GM19043 (cell line): ENCODE measurements at regions not wholly inside any gene's neighbourhood (a gene's known extent, or its start where the extent isn't known, plus 50 kb on each side); places are given as distances from the start of the nearest gene placed in this dataset.
"Not testable (repeated sequence)": the region's sequence is repeated elsewhere in the genome, so short reads cannot be mapped to it uniquely, and the experiment has no call there.

Experiments
- ATAC-seq: cut with Tn5 transposase; IDR thresholded peaks from one replicate; pipeline ENCODE4 v1.9.1; 2021; ENCODE audit warnings: low read depth; ENCODE audit not compliant: unreplicated experiment

DNA sequence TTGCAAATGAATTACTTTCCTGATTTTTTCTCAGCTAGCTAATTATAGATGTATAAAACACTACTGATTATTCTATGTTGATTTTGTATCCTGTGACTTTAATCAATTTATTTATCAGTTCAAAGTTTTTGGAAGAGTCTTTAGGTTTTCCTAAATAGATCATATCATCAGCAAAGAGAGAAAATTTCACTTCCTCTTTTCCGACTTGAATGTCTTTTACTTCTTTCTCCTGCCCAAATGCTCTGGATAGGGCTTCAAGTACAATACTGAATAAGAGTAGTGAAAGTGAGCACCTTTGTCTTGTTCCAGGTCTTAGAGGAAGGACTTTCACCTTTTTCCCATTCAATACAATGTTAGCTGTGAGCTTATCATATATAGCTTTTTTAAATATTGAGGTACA is 417.9 kb downstream of the PDGFC start:
- no peak for ATAC-seq

DNA sequence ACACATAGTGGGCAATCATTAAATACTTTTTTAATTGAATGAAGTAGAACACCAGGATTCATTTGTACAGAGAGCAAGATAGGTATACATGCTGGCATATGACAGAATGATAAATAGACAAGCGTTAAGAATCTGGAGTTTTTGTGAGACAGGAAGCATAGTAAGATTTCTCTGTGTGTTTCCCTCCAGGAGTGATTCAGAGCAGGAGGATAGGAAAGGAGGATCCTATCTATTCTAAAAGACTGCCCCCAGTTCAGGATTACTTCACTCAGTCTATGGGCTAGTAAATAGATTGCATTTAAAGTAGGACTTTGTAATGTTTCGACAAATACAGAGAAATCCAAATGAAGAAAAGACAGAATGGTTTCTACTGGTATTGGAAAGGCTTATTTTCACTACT is 423.7 kb downstream of the PDGFC start:
- no peak for ATAC-seq

DNA sequence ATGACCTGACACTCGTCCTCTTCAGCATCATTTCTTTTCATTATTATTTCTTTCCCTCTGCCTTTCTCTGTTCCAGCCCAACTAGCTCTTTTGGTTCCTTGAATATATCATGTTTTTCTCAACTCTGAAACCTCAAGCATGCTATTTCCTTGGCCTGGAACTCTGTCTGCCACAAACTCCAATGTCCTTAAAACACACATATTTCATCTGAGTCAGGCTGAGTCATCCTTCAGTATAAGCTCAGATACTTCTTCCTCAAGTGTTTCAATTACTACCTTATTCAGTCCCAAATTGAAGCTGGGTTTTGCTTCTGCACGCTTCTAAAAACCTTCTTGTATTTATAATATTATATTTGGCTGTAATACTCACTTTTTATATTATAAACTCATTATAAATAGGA is 424.2 kb downstream of the PDGFC start:
- ATAC-seq: no peak

DNA sequence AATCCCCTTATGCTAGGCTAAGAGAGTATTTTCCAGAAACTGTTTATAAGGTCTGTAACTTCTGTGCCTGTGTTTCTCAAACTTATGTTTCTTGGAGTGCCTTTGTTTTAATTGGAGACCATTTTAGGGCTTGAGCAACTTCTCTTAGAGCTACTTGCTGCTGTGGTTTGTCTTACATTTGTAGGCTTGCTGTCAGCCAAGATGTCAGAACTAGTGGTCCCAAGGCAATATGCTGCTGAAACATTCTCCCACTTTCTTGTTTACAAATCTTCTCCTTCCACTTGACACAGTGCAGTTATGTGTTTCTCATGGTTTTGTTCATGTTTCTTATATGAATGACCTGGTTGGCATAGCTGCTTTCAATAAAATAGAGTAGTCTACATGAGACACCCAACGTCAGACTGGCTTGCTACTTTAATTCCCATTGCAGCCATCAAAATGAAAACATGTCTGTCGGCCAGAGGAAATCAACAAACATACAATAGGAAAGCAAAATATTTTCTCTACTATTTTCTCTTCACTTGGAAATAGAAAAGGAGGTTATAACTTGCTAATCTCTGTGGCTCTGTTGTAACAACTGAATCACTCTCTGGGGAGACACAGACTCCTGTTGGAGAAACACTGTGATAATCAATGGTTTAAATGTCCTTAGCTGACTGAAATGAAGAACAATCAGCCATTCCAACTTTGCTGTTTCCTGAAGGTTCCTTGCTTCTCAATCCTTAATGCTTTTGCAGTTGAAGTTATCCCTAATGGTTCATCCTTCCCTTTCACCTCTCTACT is 426.4 kb downstream of the PDGFC start:
- ATAC-seq: no peak

DNA sequence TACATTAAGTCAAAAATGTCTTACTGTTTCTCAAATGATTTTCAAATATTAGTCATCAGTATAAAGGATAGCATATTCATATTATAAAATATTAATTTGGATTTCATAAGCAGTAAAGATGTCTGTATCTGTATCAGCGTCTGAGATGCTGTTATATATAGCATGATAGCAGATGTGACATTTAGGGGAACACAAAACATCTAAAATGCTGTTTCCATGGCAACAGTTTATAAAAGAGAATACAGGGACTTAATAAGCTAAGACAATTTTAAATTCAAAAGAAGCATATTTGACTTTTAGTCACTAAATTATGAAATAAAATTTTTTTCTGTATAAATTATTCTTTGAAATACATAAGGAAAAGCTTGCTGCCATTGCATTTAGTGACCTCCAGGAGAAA is 432.2 kb downstream of the PDGFC start:
- no peak for ATAC-seq

DNA sequence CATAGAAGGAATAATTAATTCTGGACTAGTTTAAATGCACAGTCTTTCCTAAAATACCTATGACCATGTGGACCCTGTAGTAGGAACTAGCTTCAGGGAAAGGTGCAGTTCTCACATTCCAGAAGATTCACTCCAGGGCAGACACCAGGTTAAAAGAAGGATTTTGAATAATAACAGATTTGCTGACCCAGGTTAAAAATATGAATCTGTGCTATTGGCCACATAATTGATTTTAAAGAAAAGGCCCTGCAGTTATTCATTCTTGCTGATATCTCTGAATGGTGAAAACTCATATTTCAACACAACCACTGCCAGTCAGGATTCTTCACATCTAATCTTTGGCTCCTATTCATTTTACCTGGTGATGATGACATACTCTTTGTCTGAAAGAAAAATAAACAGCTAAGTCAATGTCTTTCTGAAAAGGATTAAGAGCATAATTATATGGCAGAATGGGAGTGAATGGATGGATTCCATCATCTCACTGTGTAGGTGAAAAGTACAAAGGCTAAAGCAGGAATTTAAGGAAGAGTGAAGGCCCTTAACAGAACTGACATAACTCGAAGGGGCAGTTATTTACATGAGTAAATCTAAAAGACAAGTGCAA is 432.8 kb downstream of the PDGFC start:
- no peak for ATAC-seq

DNA sequence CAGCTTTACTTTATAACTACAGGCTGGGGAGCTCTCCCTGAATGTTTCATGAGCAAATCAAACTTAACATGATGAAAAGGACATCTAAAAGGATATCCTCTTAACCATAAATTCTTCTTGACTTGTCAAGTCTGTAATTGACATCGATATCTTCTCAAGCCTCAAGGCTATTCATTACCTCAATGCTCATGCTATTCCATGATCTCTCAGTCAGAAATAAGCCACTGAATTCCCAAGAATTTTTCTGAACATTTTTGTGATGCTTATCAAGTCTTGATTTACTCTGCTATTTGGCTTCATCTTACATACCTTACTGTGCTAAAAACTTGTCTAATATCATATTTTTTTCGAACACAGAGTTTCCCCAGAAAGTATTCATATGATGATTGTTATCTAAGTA is 433.4 kb downstream of the PDGFC start:
- ATAC-seq: no peak

DNA sequence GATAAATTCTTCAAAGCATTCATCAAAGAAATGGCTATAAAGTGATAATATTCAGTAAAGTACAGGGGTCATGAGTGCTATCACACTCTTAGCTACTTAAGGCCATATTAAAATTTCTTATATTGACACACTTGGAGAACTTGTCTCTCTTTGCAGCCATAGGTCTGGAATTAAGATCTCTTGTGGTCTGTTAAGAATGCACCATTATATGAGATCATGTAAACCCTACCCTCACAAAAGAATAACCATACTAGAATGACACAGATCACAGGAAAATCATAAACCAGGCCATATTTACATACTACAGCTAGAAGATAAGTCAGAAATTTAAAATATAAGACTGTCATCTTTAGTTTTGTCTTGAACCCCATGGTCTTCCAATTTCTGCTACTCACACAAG is 434.3 kb downstream of the PDGFC start:
- no peak for ATAC-seq

DNA sequence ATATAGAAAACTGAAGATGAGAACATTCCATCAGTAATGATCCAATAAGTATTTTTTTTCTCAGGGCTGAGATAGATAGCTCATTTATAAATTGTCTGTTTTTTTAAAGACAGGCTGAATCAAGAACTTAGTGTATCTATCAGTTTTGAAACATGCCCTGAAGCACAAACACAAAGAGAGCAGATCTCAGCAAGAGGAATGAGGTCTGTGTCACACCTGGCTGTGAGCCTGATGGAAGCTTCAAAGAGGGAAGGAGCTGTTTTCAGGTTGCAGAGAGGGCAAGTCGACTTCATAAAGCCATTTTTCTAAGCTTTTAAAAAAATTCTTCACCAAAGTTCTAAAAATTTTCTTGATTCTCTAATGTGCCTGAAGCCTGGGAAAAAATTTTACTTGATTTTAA is 434.9 kb downstream of the PDGFC start:
- no peak for ATAC-seq

DNA sequence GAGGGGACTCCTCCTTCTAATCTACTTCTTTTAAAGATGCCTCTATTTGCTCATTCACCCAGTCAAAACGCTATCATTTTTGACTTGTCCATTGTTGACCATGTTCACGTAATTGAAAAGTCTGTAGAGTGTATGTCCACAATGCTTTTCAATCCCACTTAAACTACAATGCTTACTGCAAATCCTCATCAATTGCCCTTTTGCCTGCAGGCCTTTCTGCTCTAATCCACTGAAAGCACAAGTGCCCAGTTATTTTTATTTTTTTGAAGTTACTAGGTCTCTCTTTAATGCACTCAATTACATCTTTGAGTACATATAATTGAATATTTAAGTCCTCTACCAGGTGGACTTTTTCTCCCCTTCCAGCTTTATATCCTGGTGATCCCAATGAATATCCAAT is 437.4 kb downstream of the PDGFC start:
- no peak for ATAC-seq

DNA sequence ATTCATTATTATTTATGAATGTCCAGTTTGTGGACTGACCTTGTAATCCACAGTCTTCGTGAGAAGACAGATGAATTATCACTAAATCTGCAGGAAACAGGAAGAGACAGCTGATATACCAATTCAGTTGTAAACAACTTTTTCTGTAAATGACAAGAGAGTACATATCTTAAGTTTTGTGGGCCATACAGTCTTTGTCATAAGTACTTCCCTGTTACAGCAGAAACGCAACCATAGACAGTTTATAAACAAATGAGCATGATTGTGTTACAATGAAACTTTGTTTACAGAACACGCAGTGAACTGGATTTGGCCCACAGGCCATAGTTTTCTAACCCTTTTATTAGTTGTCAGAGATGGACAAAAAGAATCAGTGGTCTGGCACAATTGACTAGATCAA is 443.4 kb downstream of the PDGFC start:
- no peak for ATAC-seq

DNA sequence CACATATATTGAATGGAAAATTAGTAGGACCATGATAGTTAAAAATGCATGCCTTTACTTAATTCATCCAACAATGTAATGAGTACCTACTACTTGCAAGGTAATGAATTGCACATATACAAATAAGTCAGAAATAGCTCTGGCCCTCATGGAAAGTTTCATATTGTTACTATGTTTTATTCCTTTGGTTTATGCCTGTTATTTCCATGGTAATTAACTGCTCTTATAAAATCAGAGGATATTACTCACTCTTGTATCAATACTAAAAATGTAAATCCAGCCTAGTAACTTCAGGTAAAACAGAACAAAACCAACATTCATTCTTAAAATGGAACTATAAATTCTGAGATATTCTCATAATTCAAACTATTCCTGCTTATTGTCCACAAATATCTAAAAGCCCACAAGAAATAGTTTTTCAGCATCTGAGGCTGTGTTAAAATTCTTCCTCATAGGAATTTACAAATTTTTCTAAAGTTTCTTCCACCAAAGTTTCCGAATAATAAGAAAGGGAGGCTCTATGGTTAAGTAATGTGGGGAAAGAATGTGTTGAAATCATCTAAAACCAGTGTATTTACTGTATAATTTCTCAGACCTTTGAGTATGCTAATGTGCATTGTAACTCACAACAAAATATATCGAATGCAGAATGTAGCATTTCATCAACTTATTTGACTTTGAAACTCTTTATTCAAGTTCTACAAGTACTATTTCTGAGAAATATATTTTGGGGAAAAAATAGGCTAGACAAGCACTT is 444.2 kb downstream of the PDGFC start:
- ATAC-seq: no peak

DNA sequence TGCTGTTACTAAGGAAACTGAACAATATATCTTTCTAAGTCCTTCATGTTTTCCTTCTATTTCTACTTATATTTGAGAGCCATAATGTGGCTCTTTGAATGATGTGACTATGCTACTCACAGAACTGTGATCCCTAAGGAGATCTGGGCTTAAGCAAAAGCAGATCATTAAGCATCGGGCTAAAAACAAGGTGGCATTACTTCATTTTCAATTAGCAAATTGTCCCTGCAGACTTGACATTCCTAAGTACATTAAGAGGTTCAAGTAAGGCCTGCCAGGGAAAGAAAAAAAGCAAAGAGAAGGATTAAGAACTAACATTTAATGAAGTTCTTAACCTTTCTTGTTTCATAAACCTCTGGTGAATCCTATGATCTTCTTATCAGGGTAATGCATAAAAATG is 447.6 kb downstream of the PDGFC start:
- ATAC-seq: no peak

DNA sequence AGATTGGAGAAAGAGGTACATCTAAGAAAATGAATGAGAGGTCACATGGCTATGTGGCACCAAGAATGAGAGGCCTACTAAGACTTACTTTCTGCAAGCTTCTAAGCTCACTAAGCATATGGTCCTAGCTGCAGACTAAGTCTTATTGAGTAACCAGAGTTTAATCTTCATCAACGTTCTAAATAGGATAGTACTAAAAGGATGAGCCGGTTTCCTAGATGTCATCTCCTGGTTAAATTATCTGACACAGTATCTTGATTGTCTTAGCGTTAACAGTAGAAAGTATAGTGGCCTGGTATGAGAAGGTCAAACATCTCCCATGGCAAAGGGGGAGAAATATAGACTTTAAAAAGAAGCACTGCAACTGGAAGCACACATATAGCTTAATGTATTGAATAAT is 448.1 kb downstream of the PDGFC start:
- ATAC-seq: no peak

DNA sequence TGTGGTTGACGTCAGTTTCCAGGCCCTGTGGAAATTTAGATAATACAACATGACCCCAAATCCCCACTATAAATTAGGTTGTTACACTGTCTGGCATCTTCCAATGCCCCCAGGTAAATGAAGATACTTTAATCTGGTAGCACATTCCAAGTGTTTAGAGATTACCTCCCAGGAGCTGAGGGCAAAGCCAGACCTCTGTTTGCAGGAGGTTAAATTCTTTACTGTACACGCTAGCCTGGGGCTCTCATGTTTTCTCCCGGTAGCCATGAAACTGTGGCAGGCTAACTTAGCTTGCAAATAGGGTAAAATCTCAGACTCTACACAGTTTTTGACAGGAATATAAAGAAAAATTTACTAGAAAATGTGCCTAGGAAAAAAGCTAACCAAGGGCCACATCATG is 450.0 kb downstream of the PDGFC start:
- ATAC-seq: no peak

DNA sequence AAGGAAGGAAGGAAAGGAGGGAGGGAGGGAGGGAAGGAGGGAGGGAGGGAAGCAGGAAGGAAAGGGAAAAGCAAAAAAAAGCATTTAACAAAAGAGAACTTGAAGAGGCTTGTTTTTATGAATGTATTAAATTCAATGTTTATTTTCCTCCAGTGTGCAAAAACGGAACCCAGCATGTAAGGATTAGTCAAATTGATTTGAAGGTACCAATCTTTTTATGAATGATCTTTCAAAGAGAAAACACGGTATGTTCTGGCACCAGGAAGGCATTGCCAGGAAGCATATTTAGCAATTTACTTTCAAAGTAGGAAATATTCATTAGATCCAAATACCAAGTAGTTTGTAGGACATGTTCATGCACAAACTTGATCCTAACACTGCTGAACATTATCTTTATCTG is 453.6 kb downstream of the PDGFC start:
- ATAC-seq: no peak

DNA sequence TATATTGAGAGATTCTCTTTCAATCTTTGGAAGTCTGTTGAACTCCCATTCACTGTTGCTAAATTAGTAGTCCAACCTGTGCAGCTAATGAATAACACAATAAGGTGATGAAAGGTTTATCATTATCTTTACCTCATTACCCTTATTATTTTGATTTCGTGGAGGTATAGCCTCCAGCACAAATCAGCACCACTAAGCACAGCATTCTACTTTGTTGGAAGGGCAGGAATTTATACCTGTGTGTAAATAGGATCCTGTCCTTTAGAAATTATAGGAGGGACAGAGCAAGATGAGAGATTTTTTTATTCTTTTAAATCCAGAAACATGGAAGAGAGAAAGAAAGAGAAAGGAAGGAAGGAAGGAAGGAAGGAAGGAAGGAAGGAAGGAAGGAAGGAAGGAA is 454.1 kb downstream of the PDGFC start:
- ATAC-seq: no peak

DNA sequence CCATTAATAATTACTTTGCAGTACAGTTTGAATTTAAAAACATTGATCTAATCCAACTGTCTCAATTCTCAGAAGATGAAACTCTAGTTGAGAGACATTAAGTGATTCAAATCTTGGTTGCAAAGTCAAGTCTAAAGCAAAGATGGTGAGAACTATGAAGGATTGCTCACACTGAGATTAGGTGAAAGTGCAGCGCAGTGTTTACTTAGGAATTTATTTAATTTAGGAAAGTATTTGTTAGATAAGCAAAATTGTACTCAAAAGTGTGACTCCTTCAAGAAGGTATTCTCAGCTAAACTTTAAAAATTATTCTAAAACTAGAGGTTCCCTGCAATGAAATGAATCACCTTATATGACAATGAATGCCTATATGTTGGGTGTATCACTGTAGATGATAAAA is 454.9 kb downstream of the PDGFC start:
- ATAC-seq: no peak

DNA sequence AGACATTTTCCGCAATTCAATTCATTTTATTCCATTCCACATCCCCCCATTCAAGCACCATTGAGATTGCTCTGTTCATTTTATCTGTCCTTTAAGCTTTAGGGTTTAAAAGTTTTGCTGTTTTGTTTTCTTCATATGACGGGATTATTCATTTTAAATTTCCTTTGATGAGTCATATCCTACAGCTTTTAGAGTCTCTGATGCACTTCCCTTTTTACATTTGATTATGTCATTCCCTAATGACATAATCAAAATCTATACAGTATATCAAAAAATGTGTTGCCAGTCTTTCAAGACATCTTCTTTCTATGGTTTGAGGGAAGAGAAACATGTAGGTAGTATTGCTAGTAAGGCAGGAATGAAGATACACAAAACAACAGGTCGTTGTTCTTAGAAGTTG is 456.3 kb downstream of the PDGFC start:
- ATAC-seq: no peak

DNA sequence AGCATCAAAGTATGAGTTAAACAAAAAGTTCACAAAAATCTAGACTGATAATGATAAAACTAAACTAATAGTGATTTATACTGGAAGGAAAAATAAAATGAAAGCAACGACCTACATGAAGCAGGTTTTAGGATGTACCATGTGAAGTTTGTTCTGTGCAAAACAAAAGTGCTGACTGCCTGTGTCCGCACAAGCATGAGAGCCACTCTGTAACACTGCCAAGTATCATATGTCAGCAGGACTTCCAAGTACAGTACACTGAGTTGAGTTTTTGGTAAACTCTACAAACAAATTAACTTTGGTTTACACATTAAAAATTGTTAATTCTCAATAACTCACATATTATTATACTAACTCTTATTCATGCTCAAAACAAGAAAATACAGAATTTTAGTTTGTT is 459.0 kb downstream of the PDGFC start:
- no peak for ATAC-seq

DNA sequence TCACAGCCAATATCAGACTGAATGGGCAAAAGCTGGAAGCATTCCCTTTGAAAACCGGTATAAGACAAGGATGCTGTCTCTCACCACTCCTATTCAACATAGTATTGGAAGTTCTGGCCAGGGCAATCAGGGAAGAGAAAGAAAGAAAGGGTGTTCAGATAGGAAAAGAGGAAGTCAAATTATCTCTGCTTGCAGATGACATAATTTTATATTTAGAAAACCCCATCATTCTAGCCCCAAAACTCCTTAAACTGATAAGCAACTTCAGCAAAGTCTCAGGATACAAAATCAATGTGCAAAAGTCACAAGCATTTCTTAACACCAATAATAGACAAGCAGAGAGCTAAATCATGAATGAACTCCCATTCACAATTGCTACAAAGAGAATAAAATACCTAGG is 461.7 kb downstream of the PDGFC start:
- ATAC-seq: not testable (repeated sequence)
